ENCODE measurements at regions not wholly inside any gene's neighbourhood (a gene's known extent, or its start where the extent isn't known, plus 50 kb on each side); places are given as distances from the start of the nearest gene placed in this dataset.
"Not testable (repeated sequence)": the region's sequence is repeated elsewhere in the genome, so short reads cannot be mapped to it uniquely, and the experiment has no call there.

- DNase-seq (no peak), ATAC-seq (no peak)
- intact Hi-C loops (cut with DNase I, micrococcal nuclease) = no loop called here
These were observed 553.8 kb downstream of the PIK3C3 start for GRCh38 chr18:42508683-42509296.

- DNase-seq (no peak), ATAC-seq (peak; percentile 65)
- intact Hi-C loops (cut with DNase I, micrococcal nuclease) = no loop called here
These were observed 554.8 kb downstream of the PIK3C3 start for GRCh38 chr18:42509750-42510415.

GRCh38 chr18:42510540-42510939, 555.5 kb downstream of the PIK3C3 start:
- intact Hi-C loops (cut with DNase I, micrococcal nuclease) = no loop called here
- ATAC-seq = no peak

GRCh38 chr18:42513441-42513840, 558.4 kb downstream of the PIK3C3 start:
- ATAC-seq = no peak

More at GRCh38 chr18:42510540-42510939, 555.5 kb downstream of the PIK3C3 start:
- DNase-seq = no peak

DNA sequence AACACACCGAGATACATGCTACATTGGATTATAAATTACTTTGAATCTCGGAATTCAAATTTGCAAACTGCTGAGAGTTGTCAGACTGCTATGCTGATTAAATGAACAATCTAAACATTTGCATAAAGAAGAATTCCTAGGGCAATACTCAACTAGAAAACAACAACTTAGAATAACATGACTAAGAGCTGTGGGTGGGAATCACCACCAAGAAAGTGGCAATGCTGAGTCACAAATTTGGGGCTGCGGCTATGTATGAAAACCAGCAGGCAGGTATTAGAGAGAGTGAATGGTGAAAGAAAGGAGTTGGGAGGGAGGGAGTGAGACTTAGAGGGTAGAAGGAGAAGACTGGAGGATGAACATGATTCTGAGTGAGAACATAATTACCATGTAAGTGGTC, 559.5 kb downstream of the PIK3C3 start:
- intact Hi-C loops (cut with DNase I, micrococcal nuclease) = no loop called here

More at GRCh38 chr18:42513441-42513840, 558.4 kb downstream of the PIK3C3 start:
- intact Hi-C loops (cut with DNase I, micrococcal nuclease) = no loop called here
- no peak for DNase-seq

GRCh38 chr18:42517896-42518295, 562.9 kb downstream of the PIK3C3 start:
- DNase-seq (no peak), ATAC-seq (no peak)
- intact Hi-C loops (cut with DNase I, micrococcal nuclease) = no loop called here

More for the DNA sequence above, 559.5 kb downstream of the PIK3C3 start:
- DNase-seq (no peak), ATAC-seq (no peak)

DNA sequence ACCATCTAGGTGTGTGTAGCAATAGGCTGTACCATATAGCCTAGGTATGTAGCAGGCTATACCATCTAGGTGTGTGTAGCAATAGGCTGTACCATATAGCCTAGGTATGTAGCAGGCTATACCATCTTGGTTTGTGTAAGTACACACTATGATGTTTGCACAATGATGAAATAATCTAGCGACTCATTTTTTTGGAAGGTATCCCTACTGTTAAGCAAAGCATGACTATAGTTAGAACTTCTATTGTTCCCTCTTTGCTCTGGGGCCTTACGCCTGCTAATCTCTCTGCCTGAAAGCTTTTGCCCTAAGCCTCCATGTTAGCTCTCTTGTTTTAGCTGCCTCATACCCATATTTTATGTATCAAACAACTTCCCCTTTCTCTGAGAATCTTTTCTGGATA, 563.3 kb downstream of the PIK3C3 start:
- intact Hi-C loops (cut with DNase I, micrococcal nuclease); ATAC-seq; DNase-seq: not testable (repeated sequence)

DNA sequence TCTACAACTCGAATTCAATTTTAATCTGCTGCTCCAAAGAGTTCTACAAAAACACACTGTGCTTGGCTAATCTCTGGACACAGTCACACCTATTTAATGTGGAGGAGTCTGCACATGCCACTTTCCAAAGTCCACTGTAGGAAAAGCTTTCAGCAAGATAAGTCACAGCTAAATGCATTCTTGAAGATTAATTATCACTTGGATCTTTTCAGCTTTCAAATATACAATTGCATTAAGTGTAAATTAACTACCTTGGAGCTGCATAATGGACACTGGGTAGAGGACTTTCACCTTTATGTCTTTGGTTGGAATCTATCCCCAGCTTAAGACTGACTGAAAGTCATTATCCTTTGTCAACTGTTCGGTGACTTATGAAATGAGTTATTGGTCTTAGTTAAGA, 565.1 kb downstream of the PIK3C3 start:
- ATAC-seq (no peak), DNase-seq (no peak)
- intact Hi-C loops (cut with DNase I, micrococcal nuclease) = no loop called here

DNA sequence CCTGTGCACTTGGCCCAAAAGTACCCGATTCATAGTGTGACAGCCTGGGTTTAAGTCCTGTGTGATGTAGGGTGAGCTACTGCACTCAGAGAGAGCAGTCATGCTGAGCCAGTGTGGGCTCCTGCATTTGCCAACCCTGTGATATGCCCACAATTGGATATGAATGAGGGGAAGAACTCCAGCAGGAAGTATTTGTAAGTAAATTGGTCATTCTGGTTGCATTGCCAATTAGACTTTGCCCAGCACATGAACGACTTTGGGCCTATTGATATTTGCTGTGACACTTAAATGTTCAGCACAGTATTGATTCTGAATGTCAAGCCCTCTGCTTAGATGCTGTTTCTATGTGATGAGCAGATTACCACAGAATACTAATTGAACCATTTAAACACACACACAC, 570.9 kb downstream of the PIK3C3 start:
- no peak for DNase-seq
- peak; percentile 82 for ATAC-seq
- intact Hi-C loops (cut with DNase I, micrococcal nuclease) = no loop called here

- no peak for ATAC-seq
- intact Hi-C loops (cut with DNase I, micrococcal nuclease) = no loop called here
- no peak for DNase-seq
These were observed 572.7 kb downstream of the PIK3C3 start for GRCh38 chr18:42527766-42528165.

DNA sequence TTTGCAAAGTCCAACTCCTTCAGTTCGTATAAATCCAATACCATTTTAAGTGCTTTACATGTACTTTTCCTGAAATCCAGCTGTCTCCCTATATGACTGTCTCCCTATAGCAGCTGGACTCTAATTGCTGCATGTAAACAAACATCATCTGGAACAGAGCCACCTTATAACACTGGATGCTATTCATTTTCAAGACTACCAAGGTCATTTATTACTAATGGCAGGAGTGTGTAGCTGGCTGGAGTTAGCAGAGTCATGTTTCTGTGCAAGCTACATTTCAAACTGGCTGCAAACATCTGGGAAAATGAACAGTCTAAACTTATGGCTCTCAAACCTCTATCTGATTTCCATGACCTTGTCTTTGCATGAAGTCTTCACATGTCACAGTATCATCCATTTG, 575.2 kb downstream of the PIK3C3 start:
- intact Hi-C loops (cut with DNase I, micrococcal nuclease) = no loop called here
- no peak for ATAC-seq
- DNase-seq = no peak

GRCh38 chr18:42532119-42532518, 577.1 kb downstream of the PIK3C3 start:
- intact Hi-C loops (cut with DNase I, micrococcal nuclease) = no loop called here
- DNase-seq = no peak
- no peak for ATAC-seq

GRCh38 chr18:42533009-42533575, 578.1 kb downstream of the PIK3C3 start:
- intact Hi-C loops (cut with DNase I, micrococcal nuclease) = no loop called here
- ATAC-seq = no peak

DNA sequence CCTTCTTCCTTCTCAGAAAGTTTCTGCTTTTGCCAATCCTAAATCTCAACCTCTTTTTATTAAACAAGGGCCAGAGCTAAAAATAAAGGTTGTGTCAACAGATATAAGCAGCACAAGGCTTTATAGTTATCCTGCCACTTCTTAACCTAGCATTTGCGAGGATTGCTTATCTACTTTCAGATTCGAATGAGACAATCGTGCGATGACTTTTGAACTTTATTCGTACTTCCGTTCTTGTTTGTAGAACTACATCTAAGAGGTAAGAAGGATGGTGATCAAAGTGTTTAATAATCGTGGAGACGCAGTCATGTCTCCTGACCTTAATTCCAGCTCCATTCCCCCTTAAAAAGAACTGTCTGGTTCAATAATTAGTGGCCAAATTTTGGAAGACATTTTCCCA, 578.6 kb downstream of the PIK3C3 start:
- ATAC-seq = peak; percentile 31
- intact Hi-C loops (cut with DNase I, micrococcal nuclease) = no loop called here
- DNase-seq = no peak

More at GRCh38 chr18:42533009-42533575, 578.1 kb downstream of the PIK3C3 start:
- DNase-seq = no peak

DNA sequence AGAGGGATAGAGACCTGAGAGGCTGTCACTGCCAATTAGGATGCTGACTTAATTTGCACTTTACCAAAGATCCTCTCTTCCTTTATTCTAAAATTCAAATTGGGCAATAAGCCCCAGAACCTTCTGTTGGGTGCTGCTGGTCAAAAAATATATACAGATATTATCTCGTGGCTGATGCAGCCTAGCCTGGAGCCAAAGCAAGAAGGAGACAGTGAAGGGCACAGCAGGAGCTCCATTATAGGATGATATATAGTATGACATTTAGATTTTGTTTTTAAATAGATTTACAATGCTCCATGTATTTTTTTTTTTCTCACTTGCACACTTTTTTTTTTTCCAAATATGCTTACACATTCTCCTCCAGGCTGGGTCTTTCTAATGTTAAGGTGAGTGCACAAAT, 579.3 kb downstream of the PIK3C3 start:
- no peak for ATAC-seq
- DNase-seq = no peak
- intact Hi-C loops (cut with DNase I, micrococcal nuclease) = no loop called here

DNA sequence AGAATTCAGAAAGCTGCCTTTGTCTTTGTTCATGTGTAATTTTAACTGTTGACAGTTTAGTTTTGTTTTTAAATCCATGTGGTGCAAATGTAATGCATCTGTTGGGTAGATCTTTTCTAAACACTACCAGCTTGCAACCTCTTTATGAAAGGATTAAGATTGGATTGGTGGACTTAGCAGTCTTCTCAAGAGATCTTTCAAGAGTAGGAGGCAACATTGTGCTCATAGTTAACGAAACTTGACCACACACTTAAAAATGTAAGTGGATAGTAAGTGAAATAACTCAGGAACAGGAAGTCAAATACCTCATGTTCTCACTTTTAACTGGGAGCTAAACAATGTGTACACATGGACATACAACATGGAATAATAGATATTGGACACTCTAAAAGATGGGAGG, 579.0 kb downstream of the RIT2 start:
- no peak for DNase-seq
- ATAC-seq = no peak
- intact Hi-C loops (cut with DNase I, micrococcal nuclease) = no loop called here

DNA sequence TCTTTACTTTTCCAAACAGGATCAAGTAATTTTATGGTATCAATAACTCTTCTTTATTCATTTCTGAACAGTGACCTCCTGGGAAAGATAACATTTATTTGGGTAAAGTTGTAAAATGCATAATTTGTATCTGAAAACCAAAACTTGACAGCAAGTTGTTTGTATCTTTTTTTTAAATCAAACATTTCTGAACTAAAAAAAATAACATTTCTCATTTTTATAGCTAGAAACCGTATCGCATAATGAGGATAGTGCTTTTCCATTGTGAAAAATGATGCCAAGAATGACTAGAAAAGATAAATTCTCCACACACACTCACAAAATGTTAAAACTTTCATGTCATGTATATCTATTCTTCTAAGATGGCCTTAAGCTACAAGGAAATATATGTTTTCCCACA, 578.2 kb downstream of the RIT2 start:
- no peak for DNase-seq
- intact Hi-C loops (cut with DNase I, micrococcal nuclease) = no loop called here
- no peak for ATAC-seq

DNA sequence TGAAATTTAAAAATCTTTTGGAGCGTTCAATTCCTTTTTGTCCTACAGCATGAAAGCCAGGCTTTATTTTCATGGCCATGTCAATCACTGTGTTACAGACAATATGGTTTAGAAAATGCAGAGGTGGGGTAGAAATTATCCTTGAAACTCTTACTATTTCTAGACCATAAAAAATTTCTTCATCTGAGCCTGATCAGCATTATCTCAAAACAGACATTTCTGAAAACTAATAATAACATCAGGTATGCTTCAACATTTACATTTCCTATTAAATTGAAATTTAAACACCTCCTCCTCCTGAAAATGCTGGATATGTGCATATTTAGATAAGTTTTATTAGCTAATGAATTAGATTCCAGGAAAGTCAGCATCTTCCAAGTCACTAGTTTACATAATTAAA, 570.6 kb downstream of the RIT2 start:
- DNase-seq = no peak

GRCh38 chr18:42545825-42546224, 569.7 kb downstream of the RIT2 start:
- intact Hi-C loops (cut with DNase I, micrococcal nuclease) = no loop called here
- ATAC-seq = no peak
- DNase-seq = no peak

More for the DNA sequence above, 570.6 kb downstream of the RIT2 start:
- intact Hi-C loops (cut with DNase I, micrococcal nuclease) = no loop called here
- ATAC-seq = no peak

- ATAC-seq (no peak), DNase-seq (no peak)
- intact Hi-C loops (cut with DNase I, micrococcal nuclease) = no loop called here
These were observed 567.0 kb downstream of the RIT2 start for GRCh38 chr18:42548493-42548892.
